ENCODE measurements at regions not wholly inside any gene's neighbourhood (a gene's known extent, or its start where the extent isn't known, plus 50 kb on each side); places are given as distances from the start of the nearest gene placed in this dataset.

DNA sequence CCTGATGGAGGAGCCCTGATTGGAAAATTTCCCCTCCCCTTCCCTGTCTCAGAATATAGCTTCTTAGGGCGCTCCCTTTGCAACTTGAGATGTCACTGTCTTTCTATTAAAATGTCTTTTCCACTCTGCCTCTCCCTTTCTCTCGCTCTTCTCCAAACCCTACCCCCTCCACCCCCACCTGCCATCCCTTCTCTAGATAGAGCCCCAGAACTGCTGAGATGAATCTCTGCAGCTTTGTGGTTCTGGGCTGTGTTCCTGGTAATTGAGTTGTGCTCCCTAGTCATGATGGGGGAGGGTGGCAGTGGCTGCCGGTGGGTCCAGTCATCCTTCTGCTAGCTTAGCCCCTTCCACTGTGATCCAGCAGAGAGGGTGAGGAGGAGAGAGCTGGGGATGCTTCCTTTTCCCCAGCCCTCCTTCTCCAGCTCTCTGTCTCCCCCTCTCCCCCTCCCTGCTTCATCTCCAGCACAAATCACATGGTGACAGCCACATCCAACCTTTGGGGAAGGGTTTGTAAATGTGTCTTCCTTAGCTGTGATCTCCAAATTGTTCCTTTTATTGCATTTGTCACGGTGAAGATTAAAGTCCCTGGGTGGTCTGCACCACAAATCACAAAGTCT lies 50.8 kb upstream of the BTRC start:
- TF ChIP-seq, protein P1, sequence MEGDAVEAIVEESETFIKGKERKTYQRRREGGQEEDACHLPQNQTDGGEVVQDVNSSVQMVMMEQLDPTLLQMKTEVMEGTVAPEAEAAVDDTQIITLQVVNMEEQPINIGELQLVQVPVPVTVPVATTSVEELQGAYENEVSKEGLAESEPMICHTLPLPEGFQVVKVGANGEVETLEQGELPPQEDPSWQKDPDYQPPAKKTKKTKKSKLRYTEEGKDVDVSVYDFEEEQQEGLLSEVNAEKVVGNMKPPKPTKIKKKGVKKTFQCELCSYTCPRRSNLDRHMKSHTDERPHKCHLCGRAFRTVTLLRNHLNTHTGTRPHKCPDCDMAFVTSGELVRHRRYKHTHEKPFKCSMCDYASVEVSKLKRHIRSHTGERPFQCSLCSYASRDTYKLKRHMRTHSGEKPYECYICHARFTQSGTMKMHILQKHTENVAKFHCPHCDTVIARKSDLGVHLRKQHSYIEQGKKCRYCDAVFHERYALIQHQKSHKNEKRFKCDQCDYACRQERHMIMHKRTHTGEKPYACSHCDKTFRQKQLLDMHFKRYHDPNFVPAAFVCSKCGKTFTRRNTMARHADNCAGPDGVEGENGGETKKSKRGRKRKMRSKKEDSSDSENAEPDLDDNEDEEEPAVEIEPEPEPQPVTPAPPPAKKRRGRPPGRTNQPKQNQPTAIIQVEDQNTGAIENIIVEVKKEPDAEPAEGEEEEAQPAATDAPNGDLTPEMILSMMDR (IDR thresholded peaks at IDR 0.05; ENCODE audit: low read depth, low read length, missing input control) = no peak
- TF ChIP-seq YY1 (IDR thresholded peaks at IDR 0.05) (no peak), RAD21 (IDR thresholded peaks at IDR 0.05) (no peak), GABPA (IDR thresholded peaks at IDR 0.05 in 1 of 2, conservative IDR thresholded peaks at IDR 0.05 in 1 of 2) (no peak), SP1 (IDR thresholded peaks at IDR 0.05) (no peak), NR2F2 (IDR thresholded peaks at IDR 0.05) (no peak), HNF4A (conservative IDR thresholded peaks at IDR 0.05) (no peak), FOXA2 (IDR thresholded peaks at IDR 0.05) (no peak), FOXA1 (IDR thresholded peaks at IDR 0.05) (no peak), TAF1 (conservative IDR thresholded peaks at IDR 0.05) (no peak), JUND (IDR thresholded peaks at IDR 0.05) (no peak)
- TF ChIP-seq, protein P2, sequence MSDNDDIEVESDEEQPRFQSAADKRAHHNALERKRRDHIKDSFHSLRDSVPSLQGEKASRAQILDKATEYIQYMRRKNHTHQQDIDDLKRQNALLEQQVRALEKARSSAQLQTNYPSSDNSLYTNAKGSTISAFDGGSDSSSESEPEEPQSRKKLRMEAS (IDR thresholded peaks at IDR 0.05) = no peak
- TF ChIP-seq, protein P3, sequence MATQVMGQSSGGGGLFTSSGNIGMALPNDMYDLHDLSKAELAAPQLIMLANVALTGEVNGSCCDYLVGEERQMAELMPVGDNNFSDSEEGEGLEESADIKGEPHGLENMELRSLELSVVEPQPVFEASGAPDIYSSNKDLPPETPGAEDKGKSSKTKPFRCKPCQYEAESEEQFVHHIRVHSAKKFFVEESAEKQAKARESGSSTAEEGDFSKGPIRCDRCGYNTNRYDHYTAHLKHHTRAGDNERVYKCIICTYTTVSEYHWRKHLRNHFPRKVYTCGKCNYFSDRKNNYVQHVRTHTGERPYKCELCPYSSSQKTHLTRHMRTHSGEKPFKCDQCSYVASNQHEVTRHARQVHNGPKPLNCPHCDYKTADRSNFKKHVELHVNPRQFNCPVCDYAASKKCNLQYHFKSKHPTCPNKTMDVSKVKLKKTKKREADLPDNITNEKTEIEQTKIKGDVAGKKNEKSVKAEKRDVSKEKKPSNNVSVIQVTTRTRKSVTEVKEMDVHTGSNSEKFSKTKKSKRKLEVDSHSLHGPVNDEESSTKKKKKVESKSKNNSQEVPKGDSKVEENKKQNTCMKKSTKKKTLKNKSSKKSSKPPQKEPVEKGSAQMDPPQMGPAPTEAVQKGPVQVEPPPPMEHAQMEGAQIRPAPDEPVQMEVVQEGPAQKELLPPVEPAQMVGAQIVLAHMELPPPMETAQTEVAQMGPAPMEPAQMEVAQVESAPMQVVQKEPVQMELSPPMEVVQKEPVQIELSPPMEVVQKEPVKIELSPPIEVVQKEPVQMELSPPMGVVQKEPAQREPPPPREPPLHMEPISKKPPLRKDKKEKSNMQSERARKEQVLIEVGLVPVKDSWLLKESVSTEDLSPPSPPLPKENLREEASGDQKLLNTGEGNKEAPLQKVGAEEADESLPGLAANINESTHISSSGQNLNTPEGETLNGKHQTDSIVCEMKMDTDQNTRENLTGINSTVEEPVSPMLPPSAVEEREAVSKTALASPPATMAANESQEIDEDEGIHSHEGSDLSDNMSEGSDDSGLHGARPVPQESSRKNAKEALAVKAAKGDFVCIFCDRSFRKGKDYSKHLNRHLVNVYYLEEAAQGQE (IDR thresholded peaks at IDR 0.05) = no peak

Measured in liver (tissue), 3 donors.